H1 (cell line): ENCODE measurements at regions not wholly inside any gene's neighbourhood (a gene's known extent, or its start where the extent isn't known, plus 50 kb on each side); places are given as distances from the start of the nearest gene placed in this dataset.

Experiments
- CTCF ChIA-PET: fragments of 300-600 bp; sonication (Branson Sonifier 250); formaldehyde crosslinking; loops from one replicate; lab custom pipeline; 2021; ENCODE audit not compliant: partially characterized antibody; lab: Charles Lee
- POLR2A ChIA-PET: fragments of 300-600 bp; sonication (Branson Sonifier 250); formaldehyde crosslinking; loops from one replicate; lab custom pipeline; 2021; ENCODE audit warnings: inconsistent platforms; ENCODE audit not compliant: partially characterized antibody; lab: Charles Lee
- DNase-seq, 2 experiments: peaks; one replicate each; pipeline versions ENCODE4 v3.0.0 to v3.0.0-alpha.2; 2010 to 2022; ENCODE audit warnings: low spot score in 2 of 2, low read depth in 1 of 2, mixed read lengths in 1 of 2
- FAIRE-seq: peaks from 2 replicates; lab custom pipeline; 2011; peaks lifted over from hg19 to GRCh38; lab: Jason Lieb, UNC
- H2AFZ ChIP-seq: 2 replicates; pipeline ENCODE4 v1.8.1; 2012; ENCODE audit warnings: low read length, inconsistent platforms
- H2AK5ac ChIP-seq: 2 replicates; pipeline ENCODE4 v1.6.1; 2013; ENCODE audit warnings: low read depth, low read length
- H2BK120ac ChIP-seq: replicated peaks from 2 replicates; pipeline ENCODE3; 2013; ENCODE audit warnings: low read depth, low read length, inconsistent platforms
- H2BK12ac ChIP-seq: 2 replicates; pipeline ENCODE4 v1.6.1; 2013; ENCODE audit warnings: low read depth, low read length
- H2BK15ac ChIP-seq: 2 replicates; pipeline ENCODE4 v1.6.1; 2013; ENCODE audit warnings: low read length
- H2BK20ac ChIP-seq: 2 replicates; pipeline ENCODE4 v1.6.1; 2013; ENCODE audit warnings: low read length
- H2BK5ac ChIP-seq: 2 replicates; pipeline ENCODE4 v1.6.1; 2013; ENCODE audit warnings: low read depth, low read length
- H3K14ac ChIP-seq: 2 replicates; pipeline ENCODE4 v1.6.1; 2013; ENCODE audit warnings: inconsistent platforms; ENCODE audit not compliant: insufficient read length
- H3K18ac ChIP-seq: 2 replicates; pipeline ENCODE4 v1.6.1; 2013; ENCODE audit warnings: low read length; ENCODE audit errors: extremely low read depth
- H3K23ac ChIP-seq: 2 replicates; pipeline ENCODE4 v1.6.1; 2013; ENCODE audit warnings: inconsistent platforms; ENCODE audit not compliant: insufficient read length
- H3K23me2 ChIP-seq: 2 replicates; pipeline ENCODE4 v1.6.1; 2013; ENCODE audit warnings: low read depth, low read length
- H3K27ac ChIP-seq: 2 replicates; pipeline ENCODE4 v1.6.1; 2011; ENCODE audit warnings: low read depth, low read length, inconsistent platforms
- H3K27me3 ChIP-seq, 4 experiments: replicated peaks in 1 of 4; 1 replicate in 1 of 4; 2 replicates in 3 of 4; pipeline versions ENCODE4 v1.6.1 to v1.8.1; 2011 to 2013; ENCODE audit warnings: low read length in 3 of 4, mild to moderate bottlenecking in 3 of 4, inconsistent platforms in 2 of 4, mixed read lengths in 2 of 4, moderate library complexity in 1 of 4; ENCODE audit not compliant: control insufficient read depth in 3 of 4, insufficient read depth in 3 of 4; ENCODE audit errors: extremely low read depth in 1 of 4
- H3K36me3 ChIP-seq, 4 experiments: 2 replicates each; pipeline versions ENCODE4 v1.6.1 to v1.8.1; 2011 to 2013; ENCODE audit warnings: mild to moderate bottlenecking in 4 of 4, low read length in 3 of 4, moderate library complexity in 2 of 4, control low read depth in 1 of 4, inconsistent platforms in 1 of 4; ENCODE audit not compliant: insufficient read depth in 4 of 4, control insufficient read depth in 2 of 4
- H3K4ac ChIP-seq: replicated peaks from 2 replicates; pipeline ENCODE3; 2013; ENCODE audit warnings: low read length, low read depth, mixed read lengths, inconsistent platforms; ENCODE audit not compliant: insufficient read length
- H3K4me1 ChIP-seq, 4 experiments: replicated peaks in 1 of 4; 1 replicate in 1 of 4; 2 replicates in 3 of 4; pipeline versions ENCODE4 v1.6.1 to v1.8.1; 2011 to 2013; ENCODE audit warnings: low read length in 3 of 4, inconsistent platforms in 2 of 4, mixed read lengths in 1 of 4; ENCODE audit not compliant: insufficient read depth in 4 of 4, control insufficient read depth in 3 of 4
- H3K4me2 ChIP-seq, 2 experiments: 2 replicates each; pipeline versions ENCODE4 v1.6.1 to v1.8.1; 2011 to 2013; ENCODE audit warnings: low read depth in 2 of 2, low read length in 2 of 2, control low read depth in 1 of 2, inconsistent platforms in 1 of 2, mild to moderate bottlenecking in 1 of 2; ENCODE audit not compliant: insufficient read depth in 1 of 2
- H3K4me3 ChIP-seq, 4 experiments: fragments of 200-600, 300-600 bp in 1 of 4; sonication (generic), shearing (Covaris generic), sonication (Bioruptor Twin) in 1 of 4; 2 replicates each; pipeline versions ENCODE4 v1.5.1 to v1.8.1; 2011 to 2016; ENCODE audit warnings: low read length in 4 of 4, low read depth in 3 of 4, control low read depth in 2 of 4, inconsistent platforms in 2 of 4, mild to moderate bottlenecking in 2 of 4, mixed read lengths in 1 of 4, moderate library complexity in 1 of 4; ENCODE audit not compliant: insufficient read depth in 2 of 4; ENCODE audit errors: extremely low read depth in 1 of 4
- H3K56ac ChIP-seq: replicated peaks from 2 replicates; pipeline ENCODE3; 2013; ENCODE audit warnings: low read depth, mild to moderate bottlenecking, mixed read lengths, low read length, inconsistent platforms; ENCODE audit not compliant: insufficient read length
- H3K79me1 ChIP-seq: 2 replicates; pipeline ENCODE4 v1.6.1; 2013; ENCODE audit warnings: low read depth, low read length, control low read depth
- H3K79me2 ChIP-seq, 2 experiments: 2 replicates each; pipeline versions ENCODE4 v1.6.1 to v1.8.1; 2012 to 2013; ENCODE audit warnings: low read length in 2 of 2, mild to moderate bottlenecking in 2 of 2, inconsistent platforms in 1 of 2; ENCODE audit not compliant: insufficient read depth in 2 of 2, control insufficient read depth in 1 of 2
- H3K9ac ChIP-seq, 4 experiments: replicated peaks in 1 of 4; 1 replicate in 1 of 4; 2 replicates in 3 of 4; pipeline versions ENCODE4 v1.6.1 to v1.8.1; 2011 to 2013; ENCODE audit warnings: low read depth in 3 of 4, low read length in 3 of 4, control low read depth in 2 of 4, mild to moderate bottlenecking in 2 of 4, moderate library complexity in 2 of 4, inconsistent platforms in 1 of 4; ENCODE audit errors: extremely low read depth in 1 of 4
- H3K9me3 ChIP-seq, 2 experiments: 2 replicates each; pipeline versions ENCODE4 v1.6.1 to v1.8.1; 2012 to 2013; ENCODE audit warnings: mild to moderate bottlenecking in 2 of 2, moderate library complexity in 2 of 2, control low read depth in 1 of 2, inconsistent platforms in 1 of 2, low read depth in 1 of 2, low read length in 1 of 2, mixed read lengths in 1 of 2; ENCODE audit not compliant: insufficient read depth in 2 of 2
- H4K20me1 ChIP-seq, 2 experiments: replicated peaks in 1 of 2; 2 replicates each; pipeline versions ENCODE3 to v1.8.1; 2011 to 2013; ENCODE audit warnings: inconsistent platforms in 2 of 2, low read length in 2 of 2, mild to moderate bottlenecking in 1 of 2; ENCODE audit not compliant: insufficient read depth in 2 of 2, control insufficient read depth in 1 of 2
- H4K5ac ChIP-seq: 2 replicates; pipeline ENCODE4 v1.6.1; 2013; ENCODE audit warnings: low read length, low read depth, mixed read lengths, inconsistent platforms; ENCODE audit not compliant: insufficient read length
- H4K8ac ChIP-seq: 2 replicates; pipeline ENCODE4 v1.8.0; 2013; ENCODE audit warnings: mild to moderate bottlenecking, moderate library complexity, low read length, inconsistent platforms; ENCODE audit not compliant: insufficient read depth; ENCODE audit errors: extremely low read depth
- H4K91ac ChIP-seq: replicated peaks from 2 replicates; pipeline ENCODE3; 2013; ENCODE audit warnings: low read length, mixed read lengths, inconsistent platforms; ENCODE audit not compliant: insufficient read length
- CBX8 ChIP-seq: fragments of 300-800, 300-1000 bp; sonication (generic); IDR thresholded peaks from 2 replicates; pipeline ENCODE4 v1.7.1; 2016; ENCODE audit warnings: low read depth, low read length, borderline replicate concordance
- WGBS, 2 experiments: shearing (Covaris generic) in 1 of 2; methylation state at CpG; one replicate each; pipeline versions ENCODE4 v1.1.6 to v1.1.7; 2013 to 2015; ENCODE audit warnings: low lambda C conversion rate in 2 of 2, mixed read lengths in 2 of 2, inconsistent platforms in 1 of 2, low coverage in 1 of 2, missing lambda C conversion rate in 1 of 2; ENCODE audit not compliant: insufficient replicate concordance in 2 of 2, insufficient coverage in 1 of 2, insufficient read length in 1 of 2; ENCODE audit errors: extremely low coverage in 1 of 2, missing lambda C conversion rate in 1 of 2; 5-methylcytosine and 5-hydroxymethylcytosine counted together

GRCh38 chr10:129136074-129136473 is 331.0 kb upstream of the MGMT start:
- DNase-seq (no peak), FAIRE-seq (no peak)
- peaks cover 0 to 3% (median 2%) of the 10 kb centered on the region in 4 experiments; a peak in 4 of 7 replicates for H3K4me1 ChIP-seq
- no peak overlapping the region for H3K4me2 ChIP-seq
- no peak overlapping the region for H3K18ac ChIP-seq
- H3K23ac ChIP-seq: no peak overlapping the region
- no peak overlapping the region for H2BK12ac ChIP-seq
- no peak overlapping the region for H3K4ac ChIP-seq
- H4K8ac ChIP-seq: no peak overlapping the region
- H2AFZ ChIP-seq: no peak overlapping the region
- H3K27me3 ChIP-seq: no peaks in the 10 kb centered on the region
- no peak overlapping the region for H3K14ac ChIP-seq
- H4K20me1 ChIP-seq: no peaks in the 10 kb centered on the region
- no peak overlapping the region for H2BK120ac ChIP-seq
- no peaks in the 10 kb centered on the region for H3K79me2 ChIP-seq
- H3K23me2 ChIP-seq: no peaks in the 10 kb centered on the region
- no peaks in the 10 kb centered on the region for H3K9me3 ChIP-seq
- H3K9ac ChIP-seq: no peak overlapping the region
- H3K4me3 ChIP-seq: no peak overlapping the region
- ChIA-PET CTCF (no interaction called here), POLR2A (no interaction called here)
- H3K27ac ChIP-seq: no peak overlapping the region
- H3K56ac ChIP-seq: no peak overlapping the region
- H3K36me3 ChIP-seq: no peaks in the 10 kb centered on the region
- no peak overlapping the region for H4K5ac ChIP-seq
- H2BK15ac ChIP-seq: no peak overlapping the region
- no peak overlapping the region for H2BK20ac ChIP-seq
- no peak overlapping the region for H4K91ac ChIP-seq
- no peak overlapping the region for H2AK5ac ChIP-seq
- 88% methylated on average over 9 of the region's 9 CpGs; no CpG with 5 or more reads in 1 of the 2 experiments for WGBS, 2 experiments
- H3K79me1 ChIP-seq: no peaks in the 10 kb centered on the region
- H2BK5ac ChIP-seq: no peak overlapping the region; the same call in 1 of the 2 replicates
- no peak for TF ChIP-seq CBX8
